D721Med (cell line): ENCODE measurements at regions not wholly inside any gene's neighbourhood (a gene's known extent, or its start where the extent isn't known, plus 50 kb on each side); places are given as distances from the start of the nearest gene placed in this dataset.

Experiments
- DNase-seq: peaks from one replicate; pipeline ENCODE4 v3.0.0; 2011; ENCODE audit warnings: low spot score; ENCODE audit not compliant: insufficient read length
- FAIRE-seq: peaks from 2 replicates; lab custom pipeline; 2011; peaks lifted over from hg19 to GRCh38; lab: Jason Lieb, UNC
- CTCF ChIP-seq: IDR thresholded peaks from 2 replicates; pipeline ENCODE4 v1.5.1; 2012; ENCODE audit warnings: mild to moderate bottlenecking, control low read depth; ENCODE audit not compliant: insufficient read depth; ENCODE audit errors: missing control alignments

GRCh38 chr10:131406676-131407392 lies 95.3 kb upstream of the TCERG1L start:
- DNase-seq (no peak), FAIRE-seq (no peak)
- no peak for TF ChIP-seq CTCF

- no peak for TF ChIP-seq CTCF
- no peak for DNase-seq
- no peak for FAIRE-seq
Observed at GRCh38 chr10:131418681-131419080, 107.2 kb upstream of the TCERG1L start.

- TF ChIP-seq CTCF, result no peak
- DNase-seq (no peak), FAIRE-seq (no peak)
Observed at GRCh38 chr10:131419797-131420196, 108.3 kb upstream of the TCERG1L start.

GRCh38 chr10:131420867-131421266 lies 109.3 kb upstream of the TCERG1L start:
- TF ChIP-seq CTCF, result no peak
- no peak for FAIRE-seq
- DNase-seq, result no peak

DNA sequence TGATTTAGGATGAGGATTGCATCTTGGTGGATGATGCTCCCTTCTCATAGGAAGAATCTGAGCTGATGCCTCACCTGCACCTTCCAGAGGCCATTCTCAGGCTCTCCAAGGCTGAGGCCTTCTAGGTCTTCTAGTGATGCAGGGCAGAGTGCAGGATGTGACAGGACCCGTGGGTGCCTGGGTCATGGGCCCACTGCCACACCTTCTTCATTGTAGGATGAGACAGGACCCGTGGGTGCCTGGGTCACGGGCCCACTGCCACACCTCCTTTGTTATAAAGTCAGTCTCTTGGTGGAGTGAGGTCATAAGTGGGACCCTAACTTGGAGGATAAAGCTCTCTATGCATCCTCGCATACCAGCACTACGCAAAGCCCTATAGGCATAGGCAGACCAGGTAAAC lies 109.9 kb upstream of the TCERG1L start:
- TF ChIP-seq CTCF, result no peak
- no peak for FAIRE-seq
- DNase-seq, result no peak

- FAIRE-seq, result no peak
- no peak for TF ChIP-seq CTCF
- no peak for DNase-seq
Observed at GRCh38 chr10:131422731-131423130, 111.2 kb upstream of the TCERG1L start.

DNA sequence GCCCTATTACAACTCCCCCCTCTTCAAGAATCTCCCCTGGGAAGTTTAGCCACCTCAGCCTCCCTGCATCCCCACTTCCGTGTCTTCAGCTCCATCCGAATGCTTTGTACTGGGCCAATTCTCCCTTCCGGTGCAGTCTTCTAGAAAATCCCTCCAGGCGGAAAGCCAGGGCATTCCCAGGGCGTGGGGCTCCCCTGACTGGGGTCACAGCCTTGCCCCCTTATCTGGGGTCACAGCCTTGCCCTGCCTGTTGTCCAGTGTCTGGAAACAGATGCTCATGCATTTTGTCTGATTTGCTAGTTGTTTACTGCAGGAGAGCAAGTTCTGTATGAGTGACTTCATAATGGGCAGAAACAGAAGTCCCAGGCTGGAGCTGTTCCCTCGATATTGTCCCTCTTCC lies 112.5 kb upstream of the TCERG1L start:
- no peak for DNase-seq
- TF ChIP-seq CTCF, result no peak
- no peak for FAIRE-seq
